Liver (tissue), 3 donors: ENCODE measurements at regions not wholly inside any gene's neighbourhood (a gene's known extent, or its start where the extent isn't known, plus 50 kb on each side); places are given as distances from the start of the nearest gene placed in this dataset.

Experiments
- CTCF ChIP-seq: fragments of 150-350 bp; IDR thresholded peaks from 2 replicates; pipeline ENCODE4 v1.5.1; 2017; ENCODE audit warnings: improper control_type of control experiment, low read depth, low read length; ENCODE audit not compliant: missing input control
- TAF1 ChIP-seq: conservative IDR thresholded peaks from 2 replicates; pipeline ENCODE4 v1.6.1; 2016; ENCODE audit warnings: antibody characterized with exemption, mild to moderate bottlenecking
- donor health status: healthy.
- donor health status: healthy.

GRCh38 chr3:67882981-67883380 is 228.6 kb upstream of the SUCLG2 start:
- TF ChIP-seq TAF1 (no peak), CTCF (no peak)
